ENCODE measurements at regions not wholly inside any gene's neighbourhood (a gene's known extent, or its start where the extent isn't known, plus 50 kb on each side); places are given as distances from the start of the nearest gene placed in this dataset.
A peak's percentile ranks its signal among the peaks of the same experiment; 100 is the strongest.

DNA sequence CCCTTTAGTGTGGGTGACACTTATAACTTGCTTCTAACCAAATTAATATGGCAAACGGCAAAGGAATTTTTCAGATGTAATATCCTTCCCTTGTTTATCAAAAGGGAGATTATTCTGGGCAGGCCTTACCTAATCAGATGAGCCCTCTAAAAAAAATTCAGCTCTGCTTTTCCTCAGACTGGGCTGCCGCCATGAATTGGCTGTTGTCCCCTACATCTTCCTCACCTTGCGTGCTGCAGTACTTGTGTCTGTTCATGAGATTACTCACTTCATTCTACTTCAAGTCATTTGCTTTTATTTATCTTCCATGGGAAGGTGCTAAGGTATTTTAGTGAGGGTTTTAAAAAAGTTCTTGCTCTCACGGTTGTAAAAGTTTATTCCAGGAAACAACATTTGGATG, 705.5 kb downstream of the KCNT2 start:
- no peak overlapping the region for H3K4me3 ChIP-seq (ENCODE audit: control insufficient read depth, low read depth, low read length)
- DNase-seq (ENCODE audit: low read depth), result no peak
- TF ChIP-seq, protein P1, sequence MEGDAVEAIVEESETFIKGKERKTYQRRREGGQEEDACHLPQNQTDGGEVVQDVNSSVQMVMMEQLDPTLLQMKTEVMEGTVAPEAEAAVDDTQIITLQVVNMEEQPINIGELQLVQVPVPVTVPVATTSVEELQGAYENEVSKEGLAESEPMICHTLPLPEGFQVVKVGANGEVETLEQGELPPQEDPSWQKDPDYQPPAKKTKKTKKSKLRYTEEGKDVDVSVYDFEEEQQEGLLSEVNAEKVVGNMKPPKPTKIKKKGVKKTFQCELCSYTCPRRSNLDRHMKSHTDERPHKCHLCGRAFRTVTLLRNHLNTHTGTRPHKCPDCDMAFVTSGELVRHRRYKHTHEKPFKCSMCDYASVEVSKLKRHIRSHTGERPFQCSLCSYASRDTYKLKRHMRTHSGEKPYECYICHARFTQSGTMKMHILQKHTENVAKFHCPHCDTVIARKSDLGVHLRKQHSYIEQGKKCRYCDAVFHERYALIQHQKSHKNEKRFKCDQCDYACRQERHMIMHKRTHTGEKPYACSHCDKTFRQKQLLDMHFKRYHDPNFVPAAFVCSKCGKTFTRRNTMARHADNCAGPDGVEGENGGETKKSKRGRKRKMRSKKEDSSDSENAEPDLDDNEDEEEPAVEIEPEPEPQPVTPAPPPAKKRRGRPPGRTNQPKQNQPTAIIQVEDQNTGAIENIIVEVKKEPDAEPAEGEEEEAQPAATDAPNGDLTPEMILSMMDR (conservative IDR thresholded peaks at IDR 0.05; ENCODE audit: control insufficient read depth, insufficient read depth, low read depth, low read length), result no peak

DNA sequence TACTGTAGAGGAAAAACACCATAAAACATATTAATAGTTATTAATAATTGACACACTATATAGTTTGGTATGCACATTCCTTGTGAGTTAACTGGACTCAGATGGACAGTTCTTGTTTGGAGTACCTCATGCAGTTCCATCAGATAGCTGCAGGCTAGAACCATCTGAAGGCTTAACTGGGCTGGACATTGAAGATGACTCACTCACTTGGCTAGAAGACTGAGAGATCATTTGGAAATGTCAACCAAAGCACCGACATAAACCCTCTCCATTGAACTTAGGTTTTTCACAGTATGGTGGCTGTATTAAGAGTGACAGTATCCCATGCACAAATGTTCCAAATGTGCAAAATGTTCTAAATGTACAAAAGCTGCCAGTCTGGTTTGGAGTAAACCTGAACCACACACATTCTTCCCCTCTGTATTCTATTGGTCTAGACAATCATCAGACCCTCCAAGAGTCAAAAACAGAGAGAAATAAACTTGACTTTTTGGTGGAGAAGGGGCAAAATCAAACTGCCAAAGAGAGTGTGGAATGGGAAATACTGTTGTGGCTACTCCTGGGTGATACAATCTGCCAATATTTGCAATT, 708.4 kb downstream of the KCNT2 start:
- H3K4me3 ChIP-seq (ENCODE audit: control insufficient read depth, low read depth, low read length), result no peak overlapping the region
- DNase-seq (ENCODE audit: low read depth), result peak; percentile 14
- TF ChIP-seq, protein P1 (conservative IDR thresholded peaks at IDR 0.05; ENCODE audit: control insufficient read depth, insufficient read depth, low read depth, low read length), result no peak

DNA sequence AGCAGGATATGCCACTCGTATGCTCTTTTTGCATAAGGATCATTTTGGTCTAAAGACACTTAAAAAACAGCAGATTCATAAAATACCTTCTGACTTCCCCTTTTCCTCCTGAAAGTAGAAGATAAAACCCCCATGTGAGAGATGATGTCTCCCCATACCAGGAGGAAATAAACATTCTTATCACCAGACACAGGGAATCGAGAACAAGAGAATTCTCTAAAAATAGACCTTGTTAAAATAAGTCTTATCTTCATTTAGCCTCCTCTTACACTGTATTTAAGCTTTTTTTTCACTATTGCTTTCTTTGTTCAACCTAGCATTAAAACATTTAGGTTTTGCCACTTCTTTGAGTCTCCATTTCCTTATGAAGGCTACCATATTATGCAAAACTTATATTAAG, 709.3 kb downstream of the KCNT2 start:
- no peak for DNase-seq (ENCODE audit: low read depth)
- TF ChIP-seq, protein P1 (conservative IDR thresholded peaks at IDR 0.05; ENCODE audit: control insufficient read depth, insufficient read depth, low read depth, low read length), result no peak
- H3K4me3 ChIP-seq (ENCODE audit: control insufficient read depth, low read depth, low read length), result no peak overlapping the region

DNA sequence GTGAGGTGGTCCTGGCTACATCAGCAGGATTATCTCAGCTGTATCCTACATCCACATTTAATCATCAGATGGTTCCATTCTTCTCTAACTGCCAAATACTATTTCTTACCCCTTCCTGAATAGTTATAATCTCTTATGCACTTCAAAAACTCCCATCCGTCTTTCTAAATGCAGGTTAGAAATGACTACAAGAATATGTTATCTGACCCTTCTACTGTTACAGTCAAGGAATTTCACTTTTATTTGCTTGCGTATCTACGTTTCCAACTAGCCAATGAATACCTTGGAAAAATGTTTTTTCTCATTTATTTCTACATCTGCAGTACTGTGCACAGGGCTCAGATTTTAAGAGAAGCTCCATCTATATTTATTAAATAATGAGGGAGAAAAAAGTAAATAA, 709.9 kb downstream of the KCNT2 start:
- TF ChIP-seq, protein P1 (conservative IDR thresholded peaks at IDR 0.05; ENCODE audit: control insufficient read depth, insufficient read depth, low read depth, low read length), result no peak
- no peak overlapping the region for H3K4me3 ChIP-seq (ENCODE audit: control insufficient read depth, low read depth, low read length)
- DNase-seq (ENCODE audit: low read depth), result no peak

DNA sequence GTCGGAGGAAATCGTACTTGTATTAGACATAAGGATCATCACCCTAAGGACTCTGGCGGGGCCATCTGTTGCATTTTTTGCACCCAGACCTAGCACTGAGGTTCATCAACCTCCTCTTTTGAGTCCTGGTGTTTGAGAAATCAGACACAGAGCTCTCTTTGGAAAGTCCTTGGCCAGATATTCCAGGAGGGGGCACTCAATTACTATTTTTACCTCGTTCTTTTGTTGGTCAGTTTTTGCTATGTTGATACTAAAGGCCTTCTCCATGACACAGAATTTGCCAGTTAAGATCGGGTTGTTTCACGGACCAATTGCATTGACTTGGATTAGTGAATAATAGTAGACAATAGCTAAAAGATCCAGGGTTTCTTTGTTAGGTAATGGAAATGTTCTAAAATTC, 711.2 kb downstream of the KCNT2 start:
- DNase-seq (ENCODE audit: low read depth), result no peak
- TF ChIP-seq, protein P1 (conservative IDR thresholded peaks at IDR 0.05; ENCODE audit: control insufficient read depth, insufficient read depth, low read depth, low read length), result no peak
- H3K4me3 ChIP-seq (ENCODE audit: control insufficient read depth, low read depth, low read length), result no peak overlapping the region

DNA sequence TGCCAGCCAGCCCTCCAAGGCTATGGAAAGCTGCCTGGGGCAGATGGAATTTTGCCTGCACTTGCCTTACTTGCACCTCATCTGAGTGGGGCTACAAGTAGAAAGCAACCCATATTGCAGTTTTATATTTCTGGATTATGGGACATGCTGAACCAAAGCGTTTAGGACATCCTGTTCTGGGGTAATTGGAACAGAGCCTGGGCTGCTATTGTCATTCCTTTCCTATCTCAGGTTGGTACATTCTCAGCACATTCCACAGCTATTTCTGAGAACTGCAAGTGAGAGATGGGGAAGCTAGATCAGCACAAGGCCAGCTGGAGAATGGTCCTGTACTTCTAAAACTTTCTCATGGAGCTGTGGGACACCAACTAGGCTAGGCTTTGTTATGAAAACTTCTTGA, 713.8 kb downstream of the KCNT2 start:
- no peak overlapping the region for H3K4me3 ChIP-seq (ENCODE audit: control insufficient read depth, low read depth, low read length)
- no peak for DNase-seq (ENCODE audit: low read depth)
- TF ChIP-seq, protein P1 (conservative IDR thresholded peaks at IDR 0.05; ENCODE audit: control insufficient read depth, insufficient read depth, low read depth, low read length), result no peak

DNA sequence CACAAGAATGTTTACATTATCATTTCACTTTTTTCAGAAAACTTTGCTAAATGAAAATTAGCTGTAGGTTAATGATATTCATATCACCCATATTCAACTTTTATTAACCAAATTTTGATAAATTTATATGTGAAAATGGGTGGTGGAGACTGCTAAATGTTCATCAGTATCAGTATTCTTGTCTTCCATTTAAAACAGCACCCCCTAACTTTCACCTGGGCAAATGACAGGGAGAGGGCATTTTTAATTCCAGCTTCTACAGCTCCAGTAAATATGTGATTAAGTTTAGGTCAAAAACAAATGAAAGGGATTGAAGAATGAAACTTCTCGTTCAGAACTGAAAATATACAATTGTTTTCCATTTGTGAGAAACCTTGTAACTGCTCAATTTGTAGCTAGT, 722.2 kb downstream of the KCNT2 start:
- TF ChIP-seq, protein P1 (conservative IDR thresholded peaks at IDR 0.05; ENCODE audit: control insufficient read depth, insufficient read depth, low read depth, low read length), result no peak
- H3K4me3 ChIP-seq (ENCODE audit: control insufficient read depth, low read depth, low read length), result no peak overlapping the region
- DNase-seq (ENCODE audit: low read depth), result no peak
